ENCODE measurements at regions not wholly inside any gene's neighbourhood (a gene's known extent, or its start where the extent isn't known, plus 50 kb on each side); places are given as distances from the start of the nearest gene placed in this dataset.

- Histone ChIP-seq H3K9me3 (no peaks in the 10 kb centered on the region), H2AFZ (ENCODE audit: low read depth) (no peak overlapping the region), H3K9me2 (no peaks in the 10 kb centered on the region), H3K4me1 (ENCODE audit: control insufficient read depth in 1 of 2, insufficient read depth in 2 of 2, low read depth in 1 of 2, low read length in 1 of 2) (peaks cover 0 to 68% of the 10 kb centered on the region in 2 experiments; a peak in 1 of 4 replicates), H3K4me2 (no peak overlapping the region), H3K4me3 (ENCODE audit: low read depth in 2 of 2, low read length in 1 of 2) (no peak overlapping the region), H4K20me1 (ENCODE audit: insufficient read depth) (no peaks in the 10 kb centered on the region), H3K27ac (ENCODE audit: low read depth in 2 of 2, low read length in 1 of 2) (no peak overlapping the region; a peak in 1 of 4 replicates), H3K27me3 (ENCODE audit: insufficient read depth) (no peaks in the 10 kb centered on the region), H3F3A (replicated peaks; ENCODE audit: insufficient read depth) (peaks cover 5% of the 10 kb centered on the region), H3K9ac (no peak overlapping the region), H3K79me2 (ENCODE audit: insufficient read depth) (no peaks in the 10 kb centered on the region), H3K36me3 (replicated peaks in 1 of 2; ENCODE audit: control insufficient read depth in 1 of 2, insufficient read depth in 2 of 2, low read length in 1 of 2) (no peaks in the 10 kb centered on the region)
- no peak for DNase-seq
- ChIA-PET CTCF (interaction anchor here (0.6 to 2.1 kb wide), 8 partner anchors 25 to 277 kb away, joined by 3 to 6 read pairs (median 5); no protein-coding TSS in a partner anchor), POLR2A (no interaction called here)
- 86% methylated on average over 7 of the region's 11 CpGs for WGBS (ENCODE audit: low lambda C conversion rate)
- no peak for TF ChIP-seq FOXJ3 (CRISPR knock-in tag; IDR thresholded peaks at IDR 0.05)
- TF ChIP-seq CTCF (IDR thresholded peaks at IDR 0.05), result no peak
- TF ChIP-seq ZBTB33 (IDR thresholded peaks at IDR 0.05; ENCODE audit: borderline replicate concordance, low read depth), result no peak
- TF ChIP-seq NFIC (IDR thresholded peaks at IDR 0.05; ENCODE audit: borderline replicate concordance), result no peak
- no peak for TF ChIP-seq IRF3 (IDR thresholded peaks at IDR 0.05; ENCODE audit: low read depth, low read length)
- TF ChIP-seq CHD2 (IDR thresholded peaks at IDR 0.05; ENCODE audit: low read length, partially characterized antibody), result no peak
- TF ChIP-seq USF1 (IDR thresholded peaks at IDR 0.05; ENCODE audit: borderline replicate concordance, low read depth), result no peak
- TF ChIP-seq RCOR1 (IDR thresholded peaks at IDR 0.05; ENCODE audit: low read length), result no peak
- TF ChIP-seq FOSL2 (IDR thresholded peaks at IDR 0.05; ENCODE audit: borderline replicate concordance, low read depth), result no peak
- TF ChIP-seq MXI1 (IDR thresholded peaks at IDR 0.05; ENCODE audit: low read depth, low read length), result no peak
- no peak for TF ChIP-seq GATA2 (CRISPR knock-in tag; IDR thresholded peaks at IDR 0.05)
- TF ChIP-seq SIN3A (IDR thresholded peaks at IDR 0.05; ENCODE audit: borderline replicate concordance, low read depth, low read length), result no peak
- TF ChIP-seq TCF12 (IDR thresholded peaks at IDR 0.05), result no peak
- TF ChIP-seq EP300 (IDR thresholded peaks at IDR 0.05; ENCODE audit: borderline replicate concordance in 1 of 2, low read depth in 1 of 2, low read length in 1 of 2), result no peak
- TF ChIP-seq EZH2phosphoT487 (IDR thresholded peaks at IDR 0.05; ENCODE audit: borderline replicate concordance, low read depth), result no peak
- TF ChIP-seq ELF1 (IDR thresholded peaks at IDR 0.05), result no peak
- TF ChIP-seq REST (IDR thresholded peaks at IDR 0.05; ENCODE audit: low read depth, low read length), result no peak
- TF ChIP-seq RXRA (IDR thresholded peaks at IDR 0.05; ENCODE audit: borderline replicate concordance, low read depth), result no peak
- TF ChIP-seq GABPA (IDR thresholded peaks at IDR 0.05; ENCODE audit: low read depth), result no peak
- no peak for TF ChIP-seq JUND (IDR thresholded peaks at IDR 0.05)
Observed at GRCh38 chr14:104287301-104288009, 149.1 kb downstream of the KIF26A start.

Data from SK-N-SH (cell line).